ENCODE measurements at regions not wholly inside any gene's neighbourhood (a gene's known extent, or its start where the extent isn't known, plus 50 kb on each side); places are given as distances from the start of the nearest gene placed in this dataset.
"Not testable (repeated sequence)": the region's sequence is repeated elsewhere in the genome, so short reads cannot be mapped to it uniquely, and the experiment has no call there.

GRCh38 chrX:15116900-15117299 is 153.0 kb downstream of the ASB9 start:
- DNase-seq (ENCODE audit: low read depth in 2 of 2): no peak

DNA sequence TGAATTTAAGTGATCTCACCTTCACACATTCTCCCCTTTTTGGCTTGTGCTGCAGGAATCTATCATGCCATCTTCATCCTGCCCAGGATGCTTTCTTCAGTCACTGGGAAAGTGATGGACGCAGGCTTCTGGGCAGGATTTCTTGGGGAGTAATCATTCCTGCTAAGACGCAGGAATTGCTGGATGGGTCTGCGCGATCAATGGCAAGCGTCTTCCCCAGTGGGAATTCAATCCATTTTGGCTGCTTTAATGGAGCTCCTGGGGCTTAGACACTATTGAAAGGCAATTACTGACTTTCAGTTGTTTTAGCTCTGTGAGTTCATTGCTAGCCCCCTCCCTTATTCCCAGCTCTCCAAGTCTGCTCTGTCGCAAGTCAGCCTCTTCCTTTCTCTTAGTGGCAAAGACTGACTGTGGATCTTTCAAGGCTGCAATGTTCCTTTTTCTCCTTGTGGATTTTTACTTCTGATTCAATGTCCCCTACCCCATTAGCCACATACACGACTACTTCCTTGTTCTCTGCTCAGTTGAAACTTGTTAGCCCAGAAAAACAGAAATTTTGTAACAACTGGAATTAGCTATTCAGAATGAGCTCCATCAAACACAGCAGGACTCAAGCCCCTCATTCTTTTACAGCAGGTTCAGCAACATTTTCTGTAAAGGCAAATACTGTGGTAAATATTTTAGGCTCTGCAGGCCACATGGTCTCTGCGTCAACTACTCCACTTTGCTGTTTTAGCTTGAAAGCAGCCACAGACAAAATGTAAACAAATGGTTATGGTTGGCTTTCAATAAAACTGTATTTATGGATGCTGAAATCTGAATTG is 154.9 kb downstream of the ASB9 start:
- DNase-seq (ENCODE audit: low read depth in 2 of 2): no peak

DNA sequence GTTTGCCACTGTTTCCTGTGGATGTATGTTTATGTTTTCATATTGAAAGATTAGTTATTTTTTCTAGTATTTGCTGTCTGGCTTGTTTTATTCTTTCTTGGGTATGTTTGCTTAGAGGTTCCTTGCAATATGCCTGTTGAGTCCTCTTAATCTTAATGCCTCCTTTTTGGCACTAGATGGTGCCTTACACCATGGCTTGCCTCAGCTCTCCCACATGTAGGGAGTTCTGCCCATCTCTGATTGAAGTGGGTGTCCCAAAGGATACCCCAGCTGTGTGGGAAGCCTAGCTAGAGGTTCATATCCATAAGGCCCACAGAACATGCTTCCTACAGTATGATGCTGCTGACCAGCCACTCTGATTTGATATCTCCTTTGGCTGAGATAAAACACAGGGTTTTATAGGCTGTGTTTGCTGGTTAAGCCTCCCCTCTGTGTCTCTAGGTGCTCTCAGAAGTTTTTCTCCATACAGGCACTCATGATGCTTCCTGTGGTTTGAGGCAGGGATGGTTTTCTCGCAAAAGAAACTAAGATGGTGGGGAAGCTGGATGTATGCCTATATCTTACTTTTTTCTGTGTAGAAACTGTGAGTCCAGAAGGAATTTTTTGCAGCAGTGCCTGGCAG is 162.4 kb downstream of the ASB9 start:
- no peak for DNase-seq (ENCODE audit: low read depth in 2 of 2)

DNA sequence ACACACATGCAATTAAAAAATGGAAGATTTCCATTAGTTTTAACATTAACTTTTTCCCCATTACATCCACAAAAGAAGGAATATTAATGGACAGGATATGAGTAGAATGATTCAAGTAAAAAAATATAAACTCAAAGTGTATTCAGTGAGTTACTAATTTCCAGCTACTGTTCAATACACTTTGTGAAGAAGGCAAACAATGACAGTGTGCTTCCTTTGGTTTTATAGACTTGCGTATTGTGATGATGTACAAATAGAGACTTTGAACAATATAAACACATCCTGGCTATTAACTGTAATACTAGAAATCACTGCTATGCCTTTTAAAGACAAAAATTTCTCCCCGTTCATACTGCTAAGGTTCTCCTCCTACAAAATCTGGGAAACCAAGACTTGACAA is 171.4 kb downstream of the ASB9 start:
- no peak for DNase-seq (ENCODE audit: low read depth in 2 of 2)

- no peak for DNase-seq (ENCODE audit: low read depth in 2 of 2)
Observed at GRCh38 chrX:15087747-15088146, 182.1 kb downstream of the ASB9 start.

GRCh38 chrX:15073313-15073712 is 196.6 kb downstream of the ASB9 start:
- no peak for DNase-seq (ENCODE audit: low read depth in 2 of 2)

DNA sequence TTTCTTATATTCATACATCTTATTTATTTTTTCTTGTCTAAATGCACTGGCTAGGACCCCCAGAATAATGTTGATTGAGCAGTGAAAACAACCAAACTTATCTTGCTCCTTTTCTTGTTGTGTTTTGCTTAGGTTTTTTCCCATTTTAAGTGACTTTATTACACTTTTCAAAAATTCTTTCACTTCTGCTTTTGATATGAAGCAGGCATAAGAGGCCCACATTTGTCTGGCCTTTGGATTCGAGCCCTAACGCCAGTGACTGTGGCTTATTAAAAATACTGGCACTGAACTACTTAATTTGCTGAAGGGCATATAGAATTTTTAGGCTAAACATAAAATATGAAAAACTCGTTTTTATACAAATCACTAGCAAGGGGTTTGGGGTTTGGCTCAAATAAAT is 197.0 kb downstream of the ASB9 start:
- DNase-seq (ENCODE audit: low read depth in 2 of 2): no peak

GRCh38 chrX:15072259-15072658 is 197.6 kb downstream of the ASB9 start:
- DNase-seq (ENCODE audit: low read depth in 2 of 2): no peak

GRCh38 chrX:15059474-15059873 is 186.3 kb downstream of the MOSPD2 start:
- no peak for DNase-seq (ENCODE audit: low read depth in 2 of 2)

DNA sequence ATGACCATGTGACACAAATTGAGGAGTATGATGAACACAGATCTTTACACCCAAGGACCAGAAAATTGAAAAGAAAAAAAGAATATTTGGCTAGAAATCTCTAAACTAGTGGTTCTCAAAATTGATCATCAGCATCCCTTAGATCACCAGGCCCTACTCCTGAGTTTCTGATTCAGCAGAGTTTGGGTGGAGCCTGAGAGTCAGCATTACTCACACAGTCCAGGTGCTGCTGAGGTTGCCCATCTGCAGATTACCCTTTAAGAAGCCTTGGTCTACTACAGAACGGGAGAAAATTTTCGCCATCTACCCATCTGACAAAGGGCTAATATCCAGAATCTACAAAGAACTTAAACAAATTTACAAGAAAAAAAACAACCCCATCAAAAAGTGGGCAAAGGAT is 182.8 kb downstream of the MOSPD2 start:
- no peak for DNase-seq (ENCODE audit: low read depth in 2 of 2)

DNA sequence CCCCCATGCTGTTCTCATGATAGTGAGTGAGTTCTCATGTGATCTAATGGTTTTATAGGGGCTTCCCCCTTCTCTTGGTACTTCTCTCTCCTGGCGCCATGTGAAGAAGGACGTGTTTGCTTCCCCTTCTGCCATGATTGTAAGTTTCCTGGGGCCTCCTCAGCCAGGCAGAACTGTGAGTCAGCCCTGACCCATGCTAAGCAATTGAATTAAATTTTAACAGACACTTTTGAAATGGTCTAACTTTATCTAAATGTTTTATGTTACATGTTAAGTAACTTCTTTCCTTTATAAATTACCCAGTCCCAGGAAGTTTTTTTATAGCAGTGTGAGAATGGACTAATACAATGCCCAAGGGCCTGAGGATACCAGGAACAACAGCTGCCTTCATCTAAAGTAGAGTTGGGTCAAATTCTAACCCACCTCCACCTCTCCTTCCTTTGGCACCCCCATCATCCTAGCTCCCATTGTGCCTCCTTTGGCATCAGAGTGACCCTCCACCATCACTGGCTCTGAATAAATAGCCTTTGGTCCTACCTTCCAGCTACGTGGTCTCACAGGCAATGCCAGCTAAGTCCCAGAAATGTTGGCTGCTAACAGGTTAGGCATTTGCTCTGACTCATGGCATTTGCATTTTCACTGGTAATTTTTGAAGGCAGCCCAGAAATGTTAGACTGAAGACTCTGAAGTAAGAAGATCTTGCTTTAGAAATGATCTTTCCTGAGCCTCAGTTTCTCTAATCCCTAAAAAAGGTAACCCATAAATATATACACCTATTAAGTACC is 182.1 kb downstream of the MOSPD2 start:
- DNase-seq (ENCODE audit: low read depth in 2 of 2): no peak

DNA sequence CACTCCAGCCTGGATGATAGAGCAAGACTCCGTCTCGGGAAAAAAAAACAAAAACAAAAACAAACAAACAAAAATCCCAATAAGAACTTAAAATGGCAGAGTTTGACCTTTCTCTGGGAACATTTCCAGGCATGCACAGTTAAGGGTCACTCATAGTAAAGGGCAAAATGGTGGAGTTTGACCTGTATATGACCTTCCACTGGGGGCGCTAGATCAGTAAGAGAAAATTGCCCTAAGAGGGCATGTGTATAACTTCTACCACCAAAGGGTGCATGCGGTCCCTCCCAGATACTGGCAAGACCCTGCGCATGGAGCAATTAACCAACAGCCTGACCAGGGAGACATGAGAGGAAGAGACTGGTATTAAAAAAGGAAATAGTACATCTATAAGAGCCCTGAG is 177.2 kb downstream of the MOSPD2 start:
- DNase-seq (ENCODE audit: low read depth in 2 of 2): no peak

DNA sequence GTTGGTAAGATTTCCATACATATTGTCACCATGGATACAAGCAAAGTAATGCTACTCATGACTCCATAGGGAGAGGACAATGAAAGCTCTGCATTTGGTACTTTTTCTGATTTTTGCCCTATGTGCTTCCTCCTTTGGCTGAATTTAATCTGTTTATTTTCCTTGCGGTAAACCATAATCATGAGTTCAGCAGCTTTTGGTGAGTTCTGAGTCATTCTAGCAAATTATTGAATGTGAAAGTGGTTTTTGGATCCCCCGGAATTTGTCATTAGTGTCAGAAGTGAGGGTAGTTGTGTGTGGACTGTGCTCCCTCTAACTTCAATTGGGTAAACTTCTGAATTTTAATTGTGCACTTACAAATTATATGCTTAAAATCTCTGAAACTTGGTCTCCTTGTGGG is 170.3 kb downstream of the MOSPD2 start:
- DNase-seq (ENCODE audit: low read depth in 2 of 2): no peak

DNA sequence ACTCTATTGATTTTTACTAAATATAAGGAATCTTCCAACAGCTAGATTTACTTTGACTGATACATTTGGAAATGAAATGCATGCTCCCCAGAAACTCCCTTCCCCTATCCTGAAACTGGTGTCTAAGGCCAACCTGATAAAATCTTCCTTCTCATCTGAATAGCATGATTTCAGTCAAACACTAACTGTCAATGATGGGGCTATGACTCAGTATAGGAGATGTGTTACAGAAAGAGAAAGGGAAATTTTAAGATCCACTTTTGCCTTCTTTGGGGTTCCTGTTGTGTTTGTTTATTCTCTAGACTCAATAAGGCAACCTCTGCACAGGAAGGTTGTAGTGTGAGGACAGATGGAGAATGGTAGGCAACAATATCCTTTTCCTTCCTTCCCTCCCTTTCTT is 160.7 kb downstream of the MOSPD2 start:
- DNase-seq (ENCODE audit: low read depth in 2 of 2): no peak

- no peak for DNase-seq (ENCODE audit: low read depth in 2 of 2)
Observed at GRCh38 chrX:15017491-15017890, 144.3 kb downstream of the MOSPD2 start.

- DNase-seq (ENCODE audit: low read depth in 2 of 2): no peak
Observed at GRCh38 chrX:15016051-15016450, 142.8 kb downstream of the MOSPD2 start.

- no peak for DNase-seq (ENCODE audit: low read depth in 2 of 2)
Observed at GRCh38 chrX:15014281-15014680, 141.1 kb downstream of the MOSPD2 start.

DNA sequence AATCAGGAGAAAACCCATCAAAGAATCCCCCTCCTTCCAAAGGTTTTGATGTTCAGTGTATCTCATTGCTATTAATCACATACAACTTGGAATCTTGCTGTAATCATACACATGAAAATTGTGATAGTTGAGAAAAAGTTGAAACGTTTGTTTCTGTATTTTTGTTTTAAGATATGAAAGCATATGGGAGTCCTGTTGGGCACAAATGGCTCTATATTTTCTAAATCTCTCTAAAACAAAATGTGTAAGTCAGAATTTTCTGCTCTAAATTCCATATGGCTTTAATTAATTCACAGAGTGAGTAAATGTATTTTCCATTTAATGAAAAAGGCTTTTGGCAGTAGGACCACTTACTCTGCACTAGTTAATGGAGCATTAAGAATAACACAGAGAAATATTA is 140.2 kb downstream of the MOSPD2 start:
- no peak for DNase-seq (ENCODE audit: low read depth in 2 of 2)

DNA sequence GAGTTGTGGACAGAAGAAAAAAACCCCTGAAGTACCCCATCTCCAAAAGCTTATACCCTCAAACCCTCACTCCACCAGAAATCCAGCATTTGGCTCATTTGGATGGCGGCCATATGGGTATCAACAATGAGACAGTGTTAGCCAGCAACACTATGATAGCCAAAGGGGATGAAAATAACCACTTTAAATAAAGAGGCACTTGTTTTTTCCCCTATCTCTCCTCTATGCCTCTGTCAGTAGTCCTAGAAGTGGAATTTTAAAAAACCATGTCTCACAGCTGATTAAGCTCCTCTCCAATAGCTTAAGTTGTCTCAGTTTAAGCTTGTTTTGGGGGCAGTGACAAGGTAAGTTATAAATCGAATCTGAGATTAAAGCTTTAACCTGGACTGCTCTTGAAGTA is 124.0 kb downstream of the MOSPD2 start:
- DNase-seq (ENCODE audit: low read depth in 2 of 2): no peak

DNA sequence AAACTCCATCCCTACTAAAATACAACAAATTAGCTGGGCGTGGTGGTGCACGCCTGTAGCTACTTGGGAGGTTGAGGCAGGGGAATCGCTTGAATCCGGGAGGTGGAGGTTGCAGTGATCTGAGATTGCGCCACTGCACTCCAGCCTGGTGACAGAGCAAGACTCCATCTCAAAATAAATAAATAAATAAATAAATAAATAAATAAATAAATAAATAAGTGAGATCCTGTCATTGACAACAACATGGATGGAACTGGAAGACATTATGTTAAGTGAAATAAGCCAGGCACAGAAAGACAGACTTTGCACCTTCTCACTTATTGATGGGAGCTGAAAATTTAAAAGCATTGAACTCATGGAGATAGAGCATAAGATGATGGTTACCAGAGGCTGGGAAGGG is 111.2 kb downstream of the MOSPD2 start:
- DNase-seq (ENCODE audit: low read depth in 2 of 2): not testable (repeated sequence)

Data from stimulated activated CD8-positive, alpha-beta memory T cell treated with anti-CD3 and anti-CD28 coated beads, Interleukin-7, amount 100 ng/mL, for 4 hours (primary cell).